Activated naive CD4-positive, alpha-beta T cell treated with anti-CD3 and anti-CD28 coated beads for 36 hours (primary cell): ENCODE measurements at regions not wholly inside any gene's neighbourhood (a gene's known extent, or its start where the extent isn't known, plus 50 kb on each side); places are given as distances from the start of the nearest gene placed in this dataset.
"Not testable (repeated sequence)": the region's sequence is repeated elsewhere in the genome, so short reads cannot be mapped to it uniquely, and the experiment has no call there.

Experiments
- CTCF ChIA-PET: fragments of 350-600 bp; sonication (Branson Sonifier 250); formaldehyde crosslinking; loops from one replicate; lab custom pipeline; 2021; ENCODE audit warnings: antibody characterized with exemption; lab: Charles Lee
- DNase-seq: peaks from one replicate; pipeline ENCODE4 v3.0.0-alpha.2; 2020
- H3K27ac Mint-ChIP-seq: one replicate; pipeline ENCODE4 v1.8.0; 2021; ENCODE audit warnings: mild to moderate bottlenecking, mixed read lengths
- H3K27me3 Mint-ChIP-seq: one replicate; pipeline ENCODE4 v1.8.0; 2021; ENCODE audit warnings: low read depth, mixed read lengths
- H3K36me3 Mint-ChIP-seq: one replicate; pipeline ENCODE4 v1.8.0; 2021; ENCODE audit warnings: low read depth, mixed read lengths
- H3K4me1 Mint-ChIP-seq: one replicate; pipeline ENCODE4 v1.8.0; 2021; ENCODE audit warnings: low read depth, mixed read lengths
- H3K4me3 Mint-ChIP-seq: one replicate; pipeline ENCODE4 v1.8.0; 2021; ENCODE audit warnings: mild to moderate bottlenecking, moderate library complexity, mixed read lengths
- H3K9me3 Mint-ChIP-seq: one replicate; pipeline ENCODE4 v1.8.0; 2021; ENCODE audit warnings: mixed read lengths
- intact Hi-C: fragments of 100-400 bp; cut with micrococcal nuclease; formaldehyde crosslinking; loops from one replicate; pipeline ENCODE4 v1.15.1; 2023

- no peaks in the 10 kb centered on the region for H3K9me3 Mint-ChIP-seq
- no peak overlapping the region for H3K27ac Mint-ChIP-seq
- H3K27me3 Mint-ChIP-seq: peaks cover 2% of the 10 kb centered on the region
- H3K4me3 Mint-ChIP-seq: no peak overlapping the region
- intact Hi-C loops: no loop called here
- no peaks in the 10 kb centered on the region for H3K4me1 Mint-ChIP-seq
- no peaks in the 10 kb centered on the region for H3K36me3 Mint-ChIP-seq
- CTCF ChIA-PET: interaction anchor here (1.6 kb wide), 1 partner anchor 161 kb away, joined by 4 read pairs; no protein-coding TSS in a partner anchor
- no peak for DNase-seq
Measured at GRCh38 chr1:221035662-221036153, 156.5 kb downstream of the HLX start.

- CTCF ChIA-PET: no interaction called here
- H3K27me3 Mint-ChIP-seq: peaks cover 5% of the 10 kb centered on the region
- no peaks in the 10 kb centered on the region for H3K9me3 Mint-ChIP-seq
- no peak overlapping the region for H3K27ac Mint-ChIP-seq
- DNase-seq: no peak
- intact Hi-C loops: no loop called here
- no peaks in the 10 kb centered on the region for H3K4me1 Mint-ChIP-seq
- no peaks in the 10 kb centered on the region for H3K36me3 Mint-ChIP-seq
- H3K4me3 Mint-ChIP-seq: no peak overlapping the region
Measured at GRCh38 chr1:221039616-221040015, 160.4 kb downstream of the HLX start.

DNA sequence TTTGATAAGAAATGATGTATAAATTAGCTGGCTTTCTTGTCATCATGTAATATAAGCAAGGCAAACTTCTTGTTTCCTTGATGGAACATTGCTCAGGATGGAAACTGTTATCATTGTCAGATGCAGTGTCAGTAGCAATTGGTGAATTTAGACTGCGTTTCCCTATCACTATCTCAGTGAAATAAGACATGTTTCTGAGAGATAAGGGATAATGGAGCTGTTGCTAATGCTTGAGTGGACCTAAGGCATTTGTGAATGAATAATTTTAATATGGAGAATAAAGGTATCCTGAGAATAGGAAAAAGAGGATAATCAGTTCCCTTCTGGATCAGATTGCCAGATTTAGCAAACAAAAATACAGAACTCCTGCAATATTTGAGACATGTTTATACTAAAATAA is 160.9 kb downstream of the HLX start:
- Mint-ChIP-seq H3K4me1 (no peaks in the 10 kb centered on the region), H3K9me3 (no peaks in the 10 kb centered on the region), H3K4me3 (no peak overlapping the region), H3K27ac (no peak overlapping the region), H3K27me3 (peaks cover 5% of the 10 kb centered on the region), H3K36me3 (no peaks in the 10 kb centered on the region)
- intact Hi-C loops: no loop called here
- DNase-seq: no peak
- CTCF ChIA-PET: no interaction called here

- Mint-ChIP-seq H3K4me1 (no peaks in the 10 kb centered on the region), H3K36me3 (no peaks in the 10 kb centered on the region), H3K27ac (no peak overlapping the region), H3K27me3 (peaks cover 5% of the 10 kb centered on the region), H3K4me3 (no peak overlapping the region), H3K9me3 (no peaks in the 10 kb centered on the region)
- DNase-seq: no peak
- CTCF ChIA-PET: no interaction called here
- intact Hi-C loops: no loop called here
Measured at GRCh38 chr1:221040691-221041285, 161.5 kb downstream of the HLX start.

DNA sequence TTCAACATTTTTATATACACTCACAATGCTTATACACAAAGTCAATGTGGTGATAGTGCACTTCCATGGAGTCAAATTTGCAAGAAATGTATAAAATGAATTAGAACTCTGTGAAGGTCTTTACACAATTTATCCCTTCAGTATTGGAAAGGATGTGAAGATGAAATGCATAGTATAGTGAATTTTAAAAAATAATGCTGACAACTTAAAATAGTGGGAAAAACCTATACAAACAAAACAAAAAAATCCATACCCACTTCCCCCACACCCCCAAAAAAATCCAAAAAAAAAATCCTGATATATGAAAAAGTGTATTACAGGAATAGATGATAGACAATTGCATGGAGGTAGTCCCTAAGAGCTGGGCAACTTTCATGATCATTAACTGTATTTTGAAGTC is 165.3 kb downstream of the HLX start:
- DNase-seq: no peak
- Mint-ChIP-seq H3K36me3 (no peaks in the 10 kb centered on the region), H3K27me3 (peaks cover 9% of the 10 kb centered on the region), H3K4me3 (no peak overlapping the region), H3K4me1 (no peaks in the 10 kb centered on the region), H3K27ac (no peak overlapping the region), H3K9me3 (peaks cover 3% of the 10 kb centered on the region)
- intact Hi-C loops: no loop called here
- CTCF ChIA-PET: no interaction called here

- Mint-ChIP-seq H3K36me3 (no peaks in the 10 kb centered on the region), H3K27ac (no peak overlapping the region), H3K27me3 (peaks cover 9% of the 10 kb centered on the region), H3K4me3 (no peak overlapping the region), H3K9me3 (peaks cover 8% of the 10 kb centered on the region), H3K4me1 (no peaks in the 10 kb centered on the region)
- intact Hi-C loops: no loop called here
- no peak for DNase-seq
- CTCF ChIA-PET: no interaction called here
Measured at GRCh38 chr1:221045151-221045550, 165.9 kb downstream of the HLX start.

- CTCF ChIA-PET: no interaction called here
- H3K4me3 Mint-ChIP-seq: no peak overlapping the region
- peaks cover 7% of the 10 kb centered on the region for H3K27me3 Mint-ChIP-seq
- no peak overlapping the region for H3K27ac Mint-ChIP-seq
- no peak for DNase-seq
- H3K4me1 Mint-ChIP-seq: no peaks in the 10 kb centered on the region
- intact Hi-C loops: no loop called here
- peaks cover 14% of the 10 kb centered on the region for H3K9me3 Mint-ChIP-seq
- no peaks in the 10 kb centered on the region for H3K36me3 Mint-ChIP-seq
Measured at GRCh38 chr1:221045842-221046831, 166.9 kb downstream of the HLX start.

DNA sequence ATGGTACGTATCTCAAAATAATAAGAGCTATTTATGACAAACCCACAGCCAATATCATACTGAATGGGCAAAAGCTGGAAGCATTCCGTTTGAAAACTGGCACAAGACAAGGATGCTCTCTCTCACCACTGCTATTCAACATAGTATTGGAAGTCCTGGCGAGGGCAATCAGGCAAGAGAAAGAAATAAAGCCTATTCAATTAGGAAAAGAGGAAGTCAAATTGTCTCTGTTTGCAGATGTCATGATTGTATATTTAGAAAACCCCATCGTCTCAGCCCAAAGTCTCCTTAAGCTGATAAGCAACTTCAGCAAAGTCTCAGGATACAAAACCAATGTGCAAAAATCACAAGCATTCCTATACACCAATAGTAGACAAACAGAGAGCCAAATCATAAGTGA is 172.1 kb downstream of the HLX start:
- CTCF ChIA-PET, intact Hi-C loops, H3K4me1 Mint-ChIP-seq, H3K27me3 Mint-ChIP-seq, H3K27ac Mint-ChIP-seq, H3K4me3 Mint-ChIP-seq, DNase-seq, H3K36me3 Mint-ChIP-seq: not testable (repeated sequence)
- H3K9me3 Mint-ChIP-seq: peaks cover 22% of the 10 kb centered on the region

DNA sequence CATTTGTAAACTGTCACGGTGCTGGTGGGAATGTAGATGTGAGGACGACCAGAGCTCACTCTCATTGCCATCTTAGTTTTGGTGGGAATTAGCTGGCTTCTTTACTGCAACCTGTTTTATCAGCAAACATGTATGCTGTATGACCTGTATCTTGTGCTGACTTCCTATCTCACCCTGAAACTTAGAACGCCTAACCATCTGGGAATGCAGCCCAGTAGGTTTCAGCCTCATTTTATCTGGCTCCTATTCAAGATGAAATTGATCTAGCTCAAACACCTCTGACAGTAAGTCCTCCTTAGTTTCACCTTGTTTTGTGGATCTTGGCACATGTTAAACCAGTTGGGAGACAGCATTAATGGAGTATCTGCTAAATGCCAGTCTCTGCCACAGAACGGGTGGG is 174.6 kb downstream of the HLX start:
- no peak overlapping the region for H3K27ac Mint-ChIP-seq
- H3K4me3 Mint-ChIP-seq: no peak overlapping the region
- no peaks in the 10 kb centered on the region for H3K4me1 Mint-ChIP-seq
- CTCF ChIA-PET: no interaction called here
- DNase-seq: no peak
- H3K36me3 Mint-ChIP-seq: no peaks in the 10 kb centered on the region
- intact Hi-C loops: no loop called here
- H3K9me3 Mint-ChIP-seq: peaks cover 21% of the 10 kb centered on the region
- H3K27me3 Mint-ChIP-seq: no peaks in the 10 kb centered on the region

DNA sequence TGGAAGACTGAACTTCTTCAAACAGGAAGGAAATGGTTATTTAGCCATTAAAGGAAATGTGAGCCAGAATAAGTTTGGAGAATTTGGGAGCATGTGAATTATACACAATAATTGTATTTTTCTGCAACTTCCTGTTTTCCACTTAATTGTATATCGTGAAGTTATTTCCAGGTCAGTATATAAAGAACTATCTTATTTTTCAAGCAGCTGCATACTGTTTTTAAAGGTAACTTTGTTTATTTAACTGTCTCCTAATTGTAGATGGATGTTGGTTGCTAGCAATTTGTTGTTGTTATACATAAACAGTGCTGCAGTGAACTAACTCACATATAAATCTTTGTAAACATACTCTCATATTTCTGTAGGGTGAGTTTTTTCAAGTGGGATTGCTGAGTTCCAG is 180.3 kb downstream of the HLX start:
- Mint-ChIP-seq H3K4me3 (no peak overlapping the region), H3K27me3 (peaks cover 2% of the 10 kb centered on the region), H3K9me3 (no peaks in the 10 kb centered on the region), H3K4me1 (no peaks in the 10 kb centered on the region), H3K27ac (no peak overlapping the region), H3K36me3 (no peaks in the 10 kb centered on the region)
- no peak for DNase-seq
- CTCF ChIA-PET: no interaction called here
- intact Hi-C loops: no loop called here

DNA sequence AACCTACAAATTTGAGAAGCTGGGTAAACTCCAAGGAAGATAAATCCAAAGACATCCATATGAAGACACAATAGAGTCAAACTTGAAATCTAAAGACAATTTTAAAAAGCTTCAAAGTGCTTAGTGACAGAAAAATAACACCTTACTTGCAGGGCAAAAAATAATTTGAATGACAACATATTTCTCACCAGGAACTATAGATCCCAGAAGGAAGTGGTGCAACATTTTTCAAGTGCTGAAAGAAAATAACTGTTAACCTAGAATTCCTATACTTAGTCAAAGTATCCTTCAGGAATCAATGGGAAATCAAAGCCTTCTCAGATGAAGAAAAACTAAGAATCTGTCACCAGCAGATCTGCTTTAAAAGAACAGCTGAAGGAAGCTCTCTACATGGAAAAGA is 184.4 kb downstream of the HLX start:
- Mint-ChIP-seq H3K4me1 (no peaks in the 10 kb centered on the region), H3K4me3 (no peak overlapping the region), H3K27me3 (peaks cover 15% of the 10 kb centered on the region), H3K36me3 (no peaks in the 10 kb centered on the region), H3K9me3 (no peaks in the 10 kb centered on the region), H3K27ac (no peak overlapping the region)
- intact Hi-C loops: no loop called here
- no peak for DNase-seq
- CTCF ChIA-PET: no interaction called here

- Mint-ChIP-seq H3K4me3 (no peak overlapping the region), H3K36me3 (no peaks in the 10 kb centered on the region), H3K9me3 (no peaks in the 10 kb centered on the region), H3K27me3 (peaks cover 18% of the 10 kb centered on the region), H3K27ac (no peak overlapping the region), H3K4me1 (no peaks in the 10 kb centered on the region)
- intact Hi-C loops: no loop called here
- DNase-seq: no peak
- CTCF ChIA-PET: no interaction called here
Measured at GRCh38 chr1:221066351-221067001, 187.2 kb downstream of the HLX start.
